22Rv1 (cell line): ENCODE measurements at regions not wholly inside any gene's neighbourhood (a gene's known extent, or its start where the extent isn't known, plus 50 kb on each side); places are given as distances from the start of the nearest gene placed in this dataset.

Experiments used
- H3K27ac ChIP-seq: fragments of 450-650 bp; 2 replicates; pipeline ENCODE4 v1.5.1; 2017
- CTCF ChIP-seq: fragments of 450-650 bp; IDR thresholded peaks from 2 replicates; pipeline ENCODE4 v1.5.1; 2017; ENCODE audit warnings: mild to moderate bottlenecking
- ZFX ChIP-seq: fragments of 450-650 bp; IDR thresholded peaks from 2 replicates; pipeline ENCODE4 v1.6.1; 2017; ENCODE audit warnings: antibody characterized with exemption, borderline replicate concordance

DNA sequence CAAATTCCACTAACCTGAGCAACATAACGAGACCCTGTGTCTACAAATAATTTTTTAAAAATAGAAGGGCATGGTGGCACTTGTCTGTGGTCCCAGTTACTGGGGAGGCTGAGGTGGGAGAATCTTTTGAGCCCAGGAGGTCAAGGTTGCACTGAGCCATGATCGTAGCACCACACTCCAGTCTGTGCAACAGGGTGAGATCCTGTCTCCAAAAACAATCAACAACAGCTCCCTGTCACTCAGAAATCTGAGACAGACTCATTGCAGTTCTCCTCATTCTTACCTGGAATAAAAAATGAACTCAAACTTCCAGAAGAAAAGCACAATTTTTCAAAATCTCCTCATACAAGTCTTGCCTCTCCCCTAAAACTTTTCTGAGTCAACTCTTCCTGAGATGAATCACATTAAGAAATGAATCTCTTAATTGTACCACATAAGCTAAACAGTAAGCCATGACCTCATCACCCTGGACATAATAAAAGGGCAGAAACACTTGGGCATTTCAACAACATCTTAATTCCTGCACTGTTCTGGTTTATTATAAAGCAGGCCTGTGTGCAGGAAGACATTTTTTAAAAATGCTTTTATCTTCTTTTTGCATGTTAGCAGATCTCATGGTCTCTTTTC is 214.3 kb upstream of the CDKN3 start:
- TF ChIP-seq ZFX: no peak
- H3K27ac ChIP-seq: no peak overlapping the region

DNA sequence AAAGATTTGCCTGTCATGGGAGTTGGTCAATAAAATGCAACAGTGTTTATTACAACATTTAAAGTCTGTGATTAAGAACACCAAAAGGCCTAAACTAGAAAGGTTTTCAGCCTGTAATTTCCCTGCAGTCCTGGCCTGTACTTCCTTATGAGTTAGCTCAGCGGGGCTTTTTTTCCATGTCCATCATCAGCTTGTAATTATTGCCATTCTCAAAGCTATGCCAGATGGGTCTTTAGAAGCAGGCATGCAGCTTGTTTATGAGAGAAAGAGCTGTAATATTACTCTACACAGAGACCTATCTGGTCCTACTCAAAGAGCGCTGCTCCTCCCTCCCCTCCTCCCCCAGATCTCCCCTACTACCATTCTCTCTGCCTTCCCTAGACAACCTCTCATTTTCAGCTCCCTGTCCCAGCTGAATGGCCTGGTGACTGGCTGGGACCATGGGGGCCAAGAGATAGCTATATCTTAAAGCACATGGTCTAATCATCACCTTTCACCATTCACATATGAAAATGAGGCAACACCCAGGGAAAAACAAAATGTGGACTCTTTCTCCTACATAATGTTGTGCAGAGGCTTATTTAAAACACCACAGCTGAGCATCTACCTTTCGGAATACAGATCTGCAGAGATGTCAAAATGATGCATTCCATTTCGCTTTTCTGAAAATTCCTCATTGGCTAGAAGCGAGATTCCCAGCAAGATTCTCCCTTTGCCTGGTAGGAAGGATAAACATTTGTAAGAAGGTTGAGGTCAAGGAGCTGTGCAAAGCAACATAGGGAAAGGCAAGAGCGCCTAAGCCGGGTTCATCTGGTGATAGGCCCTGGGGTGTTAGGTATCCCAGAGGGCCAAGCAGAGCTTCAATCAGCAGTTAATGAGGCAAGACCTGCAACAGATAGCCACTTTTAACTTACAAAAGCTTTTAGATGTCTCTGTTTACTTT is 209.7 kb upstream of the CDKN3 start:
- TF ChIP-seq CTCF (no peak), ZFX (no peak)
- H3K27ac ChIP-seq: no peak overlapping the region

- TF ChIP-seq CTCF: no peak
- TF ChIP-seq ZFX: no peak
- H3K27ac ChIP-seq: no peak overlapping the region
Measured at GRCh38 chr14:54188064-54188666, 208.6 kb upstream of the CDKN3 start.

- TF ChIP-seq ZFX (no peak), CTCF (no peak)
- no peak overlapping the region for H3K27ac ChIP-seq
Measured at GRCh38 chr14:54189333-54189732, 207.5 kb upstream of the CDKN3 start.

- TF ChIP-seq ZFX: no peak
- no peak for TF ChIP-seq CTCF
Measured at GRCh38 chr14:54189748-54190354, 207.0 kb upstream of the CDKN3 start.

DNA sequence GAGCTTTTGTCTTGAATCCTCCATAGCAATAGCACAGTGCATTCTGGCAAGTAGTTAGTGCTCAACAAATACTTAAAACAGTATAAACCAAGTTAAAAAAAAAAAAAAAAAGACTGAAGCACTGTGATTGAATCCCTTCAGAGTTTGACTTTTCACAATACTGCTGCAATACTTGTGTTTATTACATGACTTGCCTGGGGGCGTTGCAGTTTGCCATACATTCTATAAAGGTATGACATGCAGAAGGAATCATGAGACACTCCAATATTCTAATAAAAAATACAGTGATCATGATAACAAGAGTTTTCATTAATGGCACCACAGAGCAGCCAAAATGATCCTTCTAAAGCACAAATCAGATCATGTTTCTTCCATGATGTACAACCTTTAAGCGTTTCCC is 205.0 kb upstream of the CDKN3 start:
- TF ChIP-seq CTCF (no peak), ZFX (no peak)
- no peak overlapping the region for H3K27ac ChIP-seq

More at GRCh38 chr14:54189748-54190354, 207.0 kb upstream of the CDKN3 start:
- H3K27ac ChIP-seq: no peak overlapping the region

- TF ChIP-seq CTCF (no peak), ZFX (no peak)
- H3K27ac ChIP-seq: no peak overlapping the region
Measured at GRCh38 chr14:54192610-54193009, 204.2 kb upstream of the CDKN3 start.
